Lung (tissue), 11 donors: ENCODE measurements at regions not wholly inside any gene's neighbourhood (a gene's known extent, or its start where the extent isn't known, plus 50 kb on each side); places are given as distances from the start of the nearest gene placed in this dataset.

ENCODE experiments used
- ATAC-seq: fragments of 200-7000 bp; cut with Tn5 transposase; one replicate; pipeline ENCODE4 v1.9.1; 2020; ENCODE audit warnings: moderate number of reproducible peaks; ENCODE audit not compliant: insufficient read depth, low FRiP score
- DNase-seq, 3 donors: peaks; one replicate each; pipeline ENCODE4 v3.0.0-alpha.2; 2013 to 2017
- H3K27ac ChIP-seq, 2 donors: one replicate each; pipeline ENCODE4 v1.5.1; 2013; ENCODE audit warnings: mild to moderate bottlenecking in 2 of 2, moderate library complexity in 2 of 2, control low read depth in 1 of 2, inconsistent platforms in 1 of 2, low read depth in 1 of 2, low read length in 1 of 2
- H3K27me3 ChIP-seq, 3 donors: one replicate each; pipeline ENCODE4 v1.5.1; 2013; ENCODE audit warnings: low read length in 2 of 3; ENCODE audit not compliant: control insufficient read depth in 3 of 3, insufficient read depth in 3 of 3
- H3K36me3 ChIP-seq, 4 donors: one replicate each; pipeline ENCODE4 v1.5.1; 2013; ENCODE audit warnings: low read length in 4 of 4, mild to moderate bottlenecking in 1 of 4, moderate library complexity in 1 of 4; ENCODE audit not compliant: control insufficient read depth in 4 of 4, insufficient read depth in 4 of 4
- H3K4me1 ChIP-seq, 5 donors: one replicate each; pipeline ENCODE4 v1.5.1; 2013; ENCODE audit warnings: low read length in 5 of 5, mild to moderate bottlenecking in 2 of 5, moderate library complexity in 1 of 5; ENCODE audit not compliant: control insufficient read depth in 5 of 5, insufficient read depth in 5 of 5
- H3K4me3 ChIP-seq: one replicate; pipeline ENCODE4 v1.5.1; 2013; ENCODE audit warnings: mild to moderate bottlenecking, control low read depth, moderate library complexity
- H3K9ac ChIP-seq, 2 donors: one replicate each; pipeline ENCODE4 v1.5.1; 2013; ENCODE audit warnings: low read length in 2 of 2, control low read depth in 1 of 2; ENCODE audit not compliant: insufficient read depth in 1 of 2
- H3K9me3 ChIP-seq, 4 donors: one replicate each; pipeline ENCODE4 v1.5.1; 2013; ENCODE audit warnings: low read length in 3 of 4, mild to moderate bottlenecking in 1 of 4, moderate library complexity in 1 of 4; ENCODE audit not compliant: control insufficient read depth in 4 of 4, insufficient read depth in 3 of 4
- CTCF ChIP-seq: IDR thresholded peaks from 2 replicates; pipeline ENCODE4 v1.5.1; 2012; ENCODE audit warnings: mild to moderate bottlenecking; ENCODE audit errors: control extremely low read depth, extremely low read depth
- WGBS, 2 donors: extraction: QIAGEN DNeasy Blood & Tissue Kit; methylation state at CpG; one replicate each; pipeline ENCODE4 v1.1.7; 2013; 5-methylcytosine and 5-hydroxymethylcytosine counted together
- donor health status: control.
- donor health status: control.
- donor health status: Bipolar disorder and iron deficiency.
- donor health status: healthy.
- donor health status: DM: yes; HTN: yes; CAD: no.

- no peaks in the 10 kb centered on the region for H3K9me3 ChIP-seq
- H3K4me1 ChIP-seq = peaks cover 0 to 7% (median 0%) of the 10 kb centered on the region in 5 donors
- H3K36me3 ChIP-seq = no peaks in the 10 kb centered on the region
- no peak overlapping the region for H3K9ac ChIP-seq
- no peak for DNase-seq
- H3K27me3 ChIP-seq = no peaks in the 10 kb centered on the region
- H3K27ac ChIP-seq = no peak overlapping the region
- ATAC-seq = no peak
- H3K4me3 ChIP-seq = no peak overlapping the region
- no peak for TF ChIP-seq CTCF
- 82 to 86% methylated on average over 19 of the region's 19 CpGs for WGBS, 2 donors
Observed at GRCh38 chr5:2253040-2253975, 370.6 kb upstream of the IRX4 start.

- Histone ChIP-seq H3K27ac (no peak overlapping the region), H3K9ac (no peak overlapping the region), H3K4me1 (peaks cover 0 to 7% (median 0%) of the 10 kb centered on the region in 5 donors), H3K4me3 (no peak overlapping the region), H3K36me3 (no peaks in the 10 kb centered on the region), H3K27me3 (no peaks in the 10 kb centered on the region), H3K9me3 (no peaks in the 10 kb centered on the region)
- TF ChIP-seq CTCF = no peak
- ATAC-seq (no peak), DNase-seq (no peak)
- 84% methylated on average over 10 of the region's 10 CpGs for WGBS, 2 donors
Observed at GRCh38 chr5:2251751-2252150, 369.0 kb upstream of the IRX4 start.

- 80% methylated on average over 6 to 7 of the region's 7 CpGs for WGBS, 2 donors
- DNase-seq (no peak), ATAC-seq (no peak)
- H3K27ac ChIP-seq = no peak overlapping the region
- no peak overlapping the region for H3K4me3 ChIP-seq
- H3K9me3 ChIP-seq = no peaks in the 10 kb centered on the region
- TF ChIP-seq CTCF = no peak
- no peaks in the 10 kb centered on the region for H3K36me3 ChIP-seq
- no peaks in the 10 kb centered on the region for H3K27me3 ChIP-seq
- H3K9ac ChIP-seq = no peak overlapping the region
- peaks cover 0 to 7% (median 0%) of the 10 kb centered on the region in 5 donors for H3K4me1 ChIP-seq
Observed at GRCh38 chr5:2251298-2251697, 368.6 kb upstream of the IRX4 start.
